Adipocyte (in vitro differentiated cells): ENCODE measurements at regions not wholly inside any gene's neighbourhood (a gene's known extent, or its start where the extent isn't known, plus 50 kb on each side); places are given as distances from the start of the nearest gene placed in this dataset.
"Not testable (repeated sequence)": the region's sequence is repeated elsewhere in the genome, so short reads cannot be mapped to it uniquely, and the experiment has no call there.

Experiments
- DNase-seq: peaks from one replicate; pipeline ENCODE4 v3.0.0-alpha.2; 2015; ENCODE audit warnings: low read depth
- H3K27me3 ChIP-seq: replicated peaks from 2 replicates; pipeline ENCODE4 v1.7.0; 2013; ENCODE audit warnings: mild to moderate bottlenecking, low read length, moderate library complexity; ENCODE audit not compliant: control insufficient read depth, insufficient read depth
- H3K36me3 ChIP-seq: 2 replicates; pipeline ENCODE4 v1.7.0; 2013; ENCODE audit warnings: low read length, mild to moderate bottlenecking, moderate library complexity; ENCODE audit not compliant: control insufficient read depth, insufficient read depth, severe bottlenecking
- H3K4me1 ChIP-seq: 2 replicates; pipeline ENCODE4 v1.7.0; 2013; ENCODE audit warnings: mild to moderate bottlenecking, low read length, moderate library complexity; ENCODE audit not compliant: control insufficient read depth, insufficient read depth
- H3K4me3 ChIP-seq: 2 replicates; pipeline ENCODE4 v1.7.0; 2013; ENCODE audit warnings: mild to moderate bottlenecking, low read length, moderate library complexity
- H3K9ac ChIP-seq: 2 replicates; pipeline ENCODE4 v1.7.0; 2013; ENCODE audit warnings: mild to moderate bottlenecking, low read length, moderate library complexity
- H3K9me3 ChIP-seq: 2 replicates; pipeline ENCODE4 v1.7.0; 2013; ENCODE audit warnings: mild to moderate bottlenecking, low read length, moderate library complexity; ENCODE audit not compliant: control insufficient read depth

DNA sequence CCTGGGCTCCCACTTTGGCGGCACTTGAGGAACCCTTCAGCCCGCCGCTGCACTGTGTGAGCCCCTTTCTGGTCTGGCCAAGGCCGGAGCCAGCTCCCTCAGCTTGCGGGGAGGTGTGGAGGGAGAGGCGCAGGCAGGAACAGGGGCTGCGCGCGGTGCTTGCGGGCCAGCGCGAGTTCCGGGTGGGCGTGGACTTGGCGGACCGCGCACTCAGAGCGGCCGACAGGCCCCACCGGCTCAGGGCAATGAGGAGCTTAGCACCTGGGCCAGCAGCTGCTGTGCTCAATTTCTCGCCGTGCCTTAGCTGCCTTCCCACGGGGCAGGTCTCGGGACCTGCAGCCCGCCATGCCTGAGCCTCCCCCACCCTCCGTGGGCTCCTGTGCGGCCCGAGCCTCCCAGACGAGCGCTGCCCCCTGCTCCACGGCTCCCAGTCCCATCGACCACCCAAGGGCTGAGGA is 324.8 kb downstream of the RAD51AP2 start:
- not testable (repeated sequence) for H3K36me3 ChIP-seq, H3K9me3 ChIP-seq, H3K4me3 ChIP-seq, H3K4me1 ChIP-seq, DNase-seq, H3K9ac ChIP-seq
- peaks cover 11% of the 10 kb centered on the region for H3K27me3 ChIP-seq

DNA sequence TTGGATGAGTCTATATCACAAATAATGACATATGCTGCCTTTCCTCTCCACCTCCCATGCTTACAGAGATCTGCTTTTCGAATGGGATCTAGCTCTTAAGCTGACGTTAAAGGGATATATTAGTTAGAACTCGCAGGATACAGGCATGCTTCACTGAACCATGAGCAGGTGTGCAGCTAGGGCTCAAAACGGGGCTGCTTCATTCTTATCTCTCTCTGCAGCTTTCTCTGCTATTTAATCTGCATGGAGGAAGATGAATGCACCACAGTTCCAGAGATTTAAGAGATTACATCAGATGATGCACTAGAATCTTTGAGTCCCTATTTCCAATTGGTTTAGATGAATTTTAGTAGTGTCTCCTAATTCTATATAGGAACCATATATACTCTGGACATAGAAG is 327.0 kb downstream of the RAD51AP2 start:
- no peaks in the 10 kb centered on the region for H3K36me3 ChIP-seq
- H3K4me1 ChIP-seq = no peaks in the 10 kb centered on the region
- H3K9ac ChIP-seq = no peak overlapping the region
- no peak overlapping the region for H3K4me3 ChIP-seq
- DNase-seq = no peak
- no peaks in the 10 kb centered on the region for H3K9me3 ChIP-seq
- peaks cover 5% of the 10 kb centered on the region for H3K27me3 ChIP-seq

- no peak overlapping the region for H3K9ac ChIP-seq
- peaks cover 5% of the 10 kb centered on the region for H3K27me3 ChIP-seq
- H3K4me3 ChIP-seq = no peak overlapping the region
- no peaks in the 10 kb centered on the region for H3K4me1 ChIP-seq
- H3K9me3 ChIP-seq = no peaks in the 10 kb centered on the region
- DNase-seq = peak; percentile 19
- no peaks in the 10 kb centered on the region for H3K36me3 ChIP-seq
Observed at GRCh38 chr2:17190527-17190926, 327.7 kb downstream of the RAD51AP2 start.

GRCh38 chr2:17188721-17189120 is 329.5 kb downstream of the RAD51AP2 start:
- no peaks in the 10 kb centered on the region for H3K36me3 ChIP-seq
- no peak overlapping the region for H3K4me3 ChIP-seq
- no peak for DNase-seq
- H3K27me3 ChIP-seq = no peaks in the 10 kb centered on the region
- H3K9me3 ChIP-seq = no peaks in the 10 kb centered on the region
- no peak overlapping the region for H3K9ac ChIP-seq
- H3K4me1 ChIP-seq = no peaks in the 10 kb centered on the region

DNA sequence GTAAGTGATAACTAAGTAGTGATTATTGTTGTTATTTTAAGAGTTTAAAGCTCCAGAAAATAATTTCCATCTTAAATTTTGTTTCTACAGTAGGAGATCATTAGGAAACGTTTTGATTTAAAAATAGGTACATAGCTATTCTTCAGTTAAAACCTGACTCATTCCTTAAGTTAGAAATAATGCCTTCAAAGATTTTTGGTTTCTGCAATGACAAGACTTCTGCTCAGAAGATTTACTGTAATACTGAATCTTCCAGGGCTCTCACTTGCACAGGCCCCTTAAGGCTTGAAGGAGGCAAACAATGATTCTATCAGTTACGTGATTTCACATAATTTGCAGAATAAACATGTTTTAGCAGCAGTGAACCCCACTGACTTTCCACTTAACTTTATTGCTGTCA is 333.7 kb downstream of the RAD51AP2 start:
- DNase-seq = no peak
- Histone ChIP-seq H3K9me3 (no peaks in the 10 kb centered on the region), H3K27me3 (no peaks in the 10 kb centered on the region), H3K4me1 (peaks cover 4% of the 10 kb centered on the region), H3K4me3 (no peak overlapping the region), H3K9ac (no peak overlapping the region), H3K36me3 (no peaks in the 10 kb centered on the region)

GRCh38 chr2:17182399-17182798 is 335.8 kb downstream of the RAD51AP2 start:
- H3K9me3 ChIP-seq = no peaks in the 10 kb centered on the region
- no peaks in the 10 kb centered on the region for H3K27me3 ChIP-seq

GRCh38 chr2:17181051-17181752 is 337.0 kb downstream of the RAD51AP2 start:
- peaks cover 4% of the 10 kb centered on the region for H3K4me1 ChIP-seq
- no peak overlapping the region for H3K4me3 ChIP-seq
- H3K9ac ChIP-seq = no peak overlapping the region
- H3K36me3 ChIP-seq = no peaks in the 10 kb centered on the region
- H3K9me3 ChIP-seq = no peaks in the 10 kb centered on the region
- no peak for DNase-seq
- H3K27me3 ChIP-seq = no peaks in the 10 kb centered on the region

More at GRCh38 chr2:17182399-17182798, 335.8 kb downstream of the RAD51AP2 start:
- DNase-seq = no peak
- Histone ChIP-seq H3K4me1 (peaks cover 4% of the 10 kb centered on the region), H3K4me3 (no peak overlapping the region), H3K9ac (no peak overlapping the region), H3K36me3 (no peaks in the 10 kb centered on the region)

DNA sequence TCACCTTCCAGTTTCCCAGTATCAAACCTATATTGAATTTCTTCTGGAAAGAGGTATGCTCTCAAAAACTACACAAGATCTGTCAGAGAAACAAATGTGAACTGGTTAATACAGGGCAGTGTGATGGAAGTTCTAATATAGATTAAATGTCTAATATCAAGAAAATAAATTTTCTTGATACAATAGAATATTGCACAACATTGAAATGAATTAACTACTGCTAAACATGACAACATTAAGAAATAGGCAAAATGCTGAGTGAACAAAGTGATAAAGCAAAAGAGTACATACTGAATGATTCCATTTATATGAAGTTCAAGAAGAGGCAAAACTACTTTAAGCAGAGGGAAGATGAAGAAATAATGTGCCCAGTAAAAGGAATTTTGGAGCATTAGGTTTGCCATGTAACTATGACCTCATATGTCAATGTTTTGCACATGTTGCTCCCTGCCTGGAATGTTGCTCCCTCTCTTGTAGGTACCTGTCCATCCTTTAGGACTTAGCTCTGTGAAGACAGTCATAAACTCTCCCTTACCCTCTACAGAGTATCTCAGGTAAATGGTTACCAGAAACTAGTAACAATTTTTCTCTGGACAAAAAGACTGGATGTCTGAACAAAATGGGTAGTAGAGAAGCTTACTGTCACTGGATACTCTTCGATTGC is 339.0 kb downstream of the RAD51AP2 start:
- DNase-seq = no peak
- Histone ChIP-seq H3K36me3 (no peaks in the 10 kb centered on the region), H3K9ac (no peak overlapping the region), H3K27me3 (no peaks in the 10 kb centered on the region), H3K4me3 (no peak overlapping the region), H3K9me3 (no peaks in the 10 kb centered on the region), H3K4me1 (peaks cover 4% of the 10 kb centered on the region)

GRCh38 chr2:17177088-17177487 is 341.2 kb downstream of the RAD51AP2 start:
- Histone ChIP-seq H3K36me3 (no peaks in the 10 kb centered on the region), H3K27me3 (no peaks in the 10 kb centered on the region), H3K9ac (no peak overlapping the region), H3K4me3 (no peak overlapping the region), H3K4me1 (peaks cover 2% of the 10 kb centered on the region), H3K9me3 (no peaks in the 10 kb centered on the region)
- DNase-seq = no peak

DNA sequence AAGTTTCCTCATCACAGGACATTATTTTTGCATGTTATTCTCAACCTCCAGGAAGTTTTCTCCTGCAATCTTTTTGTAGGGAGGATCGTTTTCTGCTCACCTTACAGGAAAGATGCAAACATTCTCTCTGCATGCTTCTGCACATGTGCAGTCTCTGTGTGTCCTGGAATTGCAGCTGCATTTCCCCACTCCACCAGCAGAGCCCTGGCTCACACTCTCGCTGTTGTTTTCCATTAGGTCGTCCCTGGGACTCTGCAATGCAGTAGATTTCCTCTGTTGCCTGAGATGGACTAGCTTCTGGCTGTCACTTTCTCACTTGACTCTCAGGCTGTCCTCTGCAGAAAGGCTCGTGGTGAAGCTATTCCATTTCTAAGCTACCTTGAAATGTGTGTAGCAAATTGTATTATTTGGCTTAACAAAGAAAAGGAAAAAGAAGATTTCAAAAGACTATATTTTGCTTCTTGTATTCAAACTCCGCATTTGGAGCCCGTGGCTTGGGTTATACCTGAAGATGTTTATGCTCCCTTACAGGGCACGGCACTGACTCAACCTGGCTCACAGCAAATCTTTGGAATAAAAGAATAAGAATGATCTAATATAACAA is 346.7 kb downstream of the RAD51AP2 start:
- no peak overlapping the region for H3K4me3 ChIP-seq
- no peak overlapping the region for H3K9ac ChIP-seq
- H3K36me3 ChIP-seq = no peaks in the 10 kb centered on the region
- H3K4me1 ChIP-seq = no peaks in the 10 kb centered on the region
- DNase-seq = peak; percentile 78
- no peaks in the 10 kb centered on the region for H3K27me3 ChIP-seq
- H3K9me3 ChIP-seq = no peaks in the 10 kb centered on the region

DNA sequence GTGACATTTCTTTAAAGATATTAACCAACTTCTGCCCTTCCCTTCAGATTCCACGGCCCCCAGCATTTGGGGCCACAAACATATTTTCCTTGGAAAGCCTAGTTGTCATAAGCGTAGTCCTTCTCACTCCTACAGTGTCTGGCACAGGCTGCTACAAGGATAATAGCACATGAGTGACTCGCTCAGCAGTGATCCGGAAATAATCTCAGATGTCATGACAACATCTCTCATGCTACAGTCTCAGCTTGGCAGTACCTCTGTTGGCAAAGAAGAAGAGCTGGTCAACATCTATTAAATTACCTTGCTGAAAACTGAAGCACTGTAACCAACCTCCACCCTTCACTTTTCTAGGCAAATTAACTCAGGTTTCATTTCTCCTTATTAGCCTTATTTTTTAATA is 351.7 kb downstream of the RAD51AP2 start:
- Histone ChIP-seq H3K36me3 (no peaks in the 10 kb centered on the region), H3K4me3 (no peak overlapping the region), H3K27me3 (no peaks in the 10 kb centered on the region), H3K9me3 (no peaks in the 10 kb centered on the region), H3K4me1 (no peaks in the 10 kb centered on the region), H3K9ac (no peak overlapping the region)
- DNase-seq = peak; percentile 66
